PFSK-1 (cell line): ENCODE measurements at regions not wholly inside any gene's neighbourhood (a gene's known extent, or its start where the extent isn't known, plus 50 kb on each side); places are given as distances from the start of the nearest gene placed in this dataset.

Experiments used
- FOXP2 ChIP-seq: optimal IDR thresholded peaks from 2 replicates; pipeline ENCODE3; 2011; ENCODE audit warnings: borderline replicate concordance, control low read depth, inconsistent platforms; ENCODE audit not compliant: insufficient read depth; ENCODE audit errors: extremely low read length, extremely low read depth
- POLR2AphosphoS5 ChIP-seq: IDR thresholded peaks from 2 replicates; pipeline ENCODE4 v1.6.1; 2012; ENCODE audit warnings: low read depth, mild to moderate bottlenecking, control low read depth, low read length, moderate library complexity
- SIN3A ChIP-seq: IDR thresholded peaks from 2 replicates; pipeline ENCODE4 v1.6.1; 2012; ENCODE audit warnings: mild to moderate bottlenecking, low read length, moderate library complexity, borderline replicate concordance; ENCODE audit not compliant: insufficient read depth
- TAF1 ChIP-seq: IDR thresholded peaks from 2 replicates; pipeline ENCODE4 v1.6.1; 2012; ENCODE audit warnings: low read length, control low read depth, borderline replicate concordance; ENCODE audit not compliant: insufficient read depth
- TF ChIP-seq, protein P1 (sequence below), 2 experiments: IDR thresholded peaks; 2 replicates each; pipeline versions ENCODE4 v1.6.1 to v1.8.0; 2011 to 2012; ENCODE audit warnings: low read depth in 2 of 2, low read length in 2 of 2, control low read depth in 1 of 2, inconsistent platforms in 1 of 2, mild to moderate bottlenecking in 1 of 2, moderate library complexity in 1 of 2; ENCODE audit not compliant: insufficient read depth in 1 of 2

- TF ChIP-seq SIN3A = no peak
- no peak for TF ChIP-seq POLR2AphosphoS5
- TF ChIP-seq, protein P1, sequence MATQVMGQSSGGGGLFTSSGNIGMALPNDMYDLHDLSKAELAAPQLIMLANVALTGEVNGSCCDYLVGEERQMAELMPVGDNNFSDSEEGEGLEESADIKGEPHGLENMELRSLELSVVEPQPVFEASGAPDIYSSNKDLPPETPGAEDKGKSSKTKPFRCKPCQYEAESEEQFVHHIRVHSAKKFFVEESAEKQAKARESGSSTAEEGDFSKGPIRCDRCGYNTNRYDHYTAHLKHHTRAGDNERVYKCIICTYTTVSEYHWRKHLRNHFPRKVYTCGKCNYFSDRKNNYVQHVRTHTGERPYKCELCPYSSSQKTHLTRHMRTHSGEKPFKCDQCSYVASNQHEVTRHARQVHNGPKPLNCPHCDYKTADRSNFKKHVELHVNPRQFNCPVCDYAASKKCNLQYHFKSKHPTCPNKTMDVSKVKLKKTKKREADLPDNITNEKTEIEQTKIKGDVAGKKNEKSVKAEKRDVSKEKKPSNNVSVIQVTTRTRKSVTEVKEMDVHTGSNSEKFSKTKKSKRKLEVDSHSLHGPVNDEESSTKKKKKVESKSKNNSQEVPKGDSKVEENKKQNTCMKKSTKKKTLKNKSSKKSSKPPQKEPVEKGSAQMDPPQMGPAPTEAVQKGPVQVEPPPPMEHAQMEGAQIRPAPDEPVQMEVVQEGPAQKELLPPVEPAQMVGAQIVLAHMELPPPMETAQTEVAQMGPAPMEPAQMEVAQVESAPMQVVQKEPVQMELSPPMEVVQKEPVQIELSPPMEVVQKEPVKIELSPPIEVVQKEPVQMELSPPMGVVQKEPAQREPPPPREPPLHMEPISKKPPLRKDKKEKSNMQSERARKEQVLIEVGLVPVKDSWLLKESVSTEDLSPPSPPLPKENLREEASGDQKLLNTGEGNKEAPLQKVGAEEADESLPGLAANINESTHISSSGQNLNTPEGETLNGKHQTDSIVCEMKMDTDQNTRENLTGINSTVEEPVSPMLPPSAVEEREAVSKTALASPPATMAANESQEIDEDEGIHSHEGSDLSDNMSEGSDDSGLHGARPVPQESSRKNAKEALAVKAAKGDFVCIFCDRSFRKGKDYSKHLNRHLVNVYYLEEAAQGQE (IDR thresholded peaks at IDR 0.05; ENCODE audit: insufficient read depth in 1 of 2, low read depth in 2 of 2, low read length in 2 of 2) = no peak
- TF ChIP-seq TAF1 = no peak
- no peak for TF ChIP-seq FOXP2
These were observed 109.0 kb upstream of the HTR2A start for GRCh38 chr13:47005756-47006414.
